GM18867 (cell line): ENCODE measurements at regions not wholly inside any gene's neighbourhood (a gene's known extent, or its start where the extent isn't known, plus 50 kb on each side); places are given as distances from the start of the nearest gene placed in this dataset.
"Not testable (repeated sequence)": the region's sequence is repeated elsewhere in the genome, so short reads cannot be mapped to it uniquely, and the experiment has no call there.

ENCODE experiments used
- ATAC-seq: cut with Tn5 transposase; IDR thresholded peaks from one replicate; pipeline ENCODE4 v1.9.1; 2021; ENCODE audit warnings: mild to moderate bottlenecking, moderate library complexity; ENCODE audit not compliant: unreplicated experiment

DNA sequence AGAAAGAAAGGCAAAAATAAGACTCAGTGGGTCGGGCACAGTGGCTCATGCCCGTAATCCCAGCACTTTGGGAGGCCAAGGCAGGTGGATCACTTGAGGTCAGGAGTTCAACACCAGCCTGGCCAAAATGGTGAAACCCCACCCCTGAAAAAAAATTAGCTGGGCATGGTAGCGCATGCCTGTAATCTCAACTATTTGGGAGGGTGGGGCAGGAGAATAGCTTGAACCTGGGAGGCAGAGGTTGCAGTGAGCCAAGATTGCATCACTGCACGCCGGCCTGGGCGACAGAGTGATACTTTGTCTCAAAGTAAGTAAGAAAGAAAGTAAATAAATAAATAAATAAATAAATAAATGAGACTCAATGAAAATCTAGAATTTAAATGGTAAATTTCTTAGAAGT, 145.9 kb upstream of the KRR1 start:
- not testable (repeated sequence) for ATAC-seq

DNA sequence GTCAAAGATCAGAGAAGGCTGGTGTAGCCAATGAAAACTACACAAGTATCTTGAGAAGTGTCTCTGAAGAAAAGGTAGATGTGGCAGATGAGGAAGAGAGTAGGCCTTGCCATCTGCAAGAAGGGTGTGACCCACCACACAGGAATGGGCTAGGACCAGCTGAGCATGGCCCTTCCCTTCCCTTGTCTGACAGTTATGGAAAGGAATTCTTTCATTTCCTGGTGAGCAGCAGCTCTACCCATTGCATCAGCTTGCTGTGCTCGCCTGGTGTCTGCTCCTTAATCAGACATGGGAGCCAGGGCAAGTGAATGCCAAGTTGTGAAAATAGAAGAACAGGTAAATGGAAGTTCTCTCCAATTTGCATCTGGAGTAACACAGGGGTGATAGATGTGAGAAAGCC, 145.2 kb upstream of the KRR1 start:
- no peak for ATAC-seq

DNA sequence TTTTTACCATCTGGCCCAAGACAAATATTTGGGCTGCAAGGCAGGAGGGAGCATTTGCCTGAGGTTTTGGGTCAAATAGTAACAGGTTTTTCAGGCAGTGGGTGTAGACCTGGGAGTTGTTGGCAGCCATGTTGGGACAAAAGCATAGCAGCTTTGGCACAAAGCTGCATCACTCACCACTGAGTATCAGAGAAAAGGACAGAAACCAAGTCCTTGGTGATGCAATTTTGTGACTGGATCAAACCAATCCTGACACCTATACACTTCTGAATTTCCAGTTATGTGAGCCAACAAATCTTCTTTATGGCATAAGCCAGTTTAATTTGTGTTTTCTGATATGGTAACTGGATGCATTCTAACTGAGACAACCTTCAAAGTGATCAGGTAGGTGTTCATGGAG, 144.8 kb upstream of the KRR1 start:
- no peak for ATAC-seq

DNA sequence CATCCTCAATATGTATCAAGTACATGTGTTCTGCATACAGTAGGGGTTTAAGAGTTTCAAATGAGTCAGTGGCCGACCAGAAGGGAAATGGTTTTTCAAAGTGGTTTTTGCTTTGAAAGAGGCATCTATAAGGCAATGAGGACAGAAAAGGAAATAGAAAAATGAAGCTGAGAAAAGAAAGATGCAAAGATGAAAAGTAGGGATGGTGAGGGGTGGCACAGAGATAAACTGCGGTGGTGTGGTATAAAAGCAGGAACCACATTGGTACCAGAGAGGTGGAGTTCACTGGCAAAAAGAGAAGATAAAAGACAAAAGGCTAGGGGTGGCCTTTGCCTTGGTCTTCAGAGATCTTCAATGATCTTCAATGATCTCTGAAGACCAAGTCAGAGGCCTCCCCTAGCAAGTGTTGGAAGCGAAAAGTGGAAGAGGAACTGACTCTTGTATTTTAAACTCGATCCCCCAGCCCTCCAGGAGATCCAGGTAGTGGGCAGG, 144.0 kb upstream of the KRR1 start:
- ATAC-seq = peak; percentile 78

DNA sequence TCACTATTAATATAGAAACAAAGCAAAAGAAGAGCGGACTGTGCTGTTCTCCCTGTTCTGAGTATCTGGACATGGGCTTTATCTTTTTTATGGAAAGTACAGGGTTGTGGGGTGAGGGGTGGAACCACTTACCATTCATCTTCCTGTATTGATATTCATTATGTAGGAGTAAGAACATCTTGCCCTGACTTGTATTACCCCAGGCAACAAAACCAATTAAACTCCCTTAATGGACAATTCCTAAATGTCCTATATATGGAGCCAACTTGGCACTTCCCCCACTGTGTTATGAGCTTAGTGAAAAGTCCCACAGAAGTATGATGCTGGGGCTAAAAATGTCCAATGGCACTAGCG, 139.9 kb upstream of the KRR1 start:
- ATAC-seq = no peak

DNA sequence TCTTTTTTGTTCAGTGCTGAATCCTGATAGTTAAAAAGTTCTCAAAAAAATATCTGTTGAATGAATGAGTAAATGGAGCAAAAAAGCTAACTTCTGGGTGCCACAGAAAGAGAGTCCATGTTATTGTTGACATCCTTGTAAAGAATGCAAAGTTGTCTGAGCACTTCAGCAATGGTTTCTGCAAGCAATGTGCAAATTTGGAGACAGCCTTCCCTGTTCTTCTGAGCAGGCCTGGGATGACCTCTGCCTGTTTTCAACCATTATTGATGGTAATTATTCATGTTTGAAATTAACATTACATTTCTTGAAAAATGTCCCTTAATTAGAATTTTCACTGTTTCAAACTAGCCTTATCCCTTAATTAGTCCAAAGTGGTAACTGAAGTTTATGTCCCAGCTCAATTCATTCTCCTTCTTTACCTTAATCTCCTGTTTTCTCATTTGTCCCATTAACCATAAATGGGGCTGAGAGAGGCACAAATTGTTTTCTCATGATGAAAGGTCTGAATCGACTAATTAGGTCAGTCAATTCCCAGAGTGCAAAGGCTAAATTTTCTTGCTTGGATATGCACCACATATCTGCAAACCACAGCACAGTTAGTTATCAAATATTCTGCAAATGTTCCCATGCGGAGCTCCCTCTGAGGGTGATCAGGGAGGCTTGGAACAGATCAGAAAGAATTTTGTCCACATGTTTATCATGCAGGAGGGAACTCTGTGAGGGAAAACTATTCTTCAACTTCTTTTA, 139.4 kb upstream of the KRR1 start:
- no peak for ATAC-seq

DNA sequence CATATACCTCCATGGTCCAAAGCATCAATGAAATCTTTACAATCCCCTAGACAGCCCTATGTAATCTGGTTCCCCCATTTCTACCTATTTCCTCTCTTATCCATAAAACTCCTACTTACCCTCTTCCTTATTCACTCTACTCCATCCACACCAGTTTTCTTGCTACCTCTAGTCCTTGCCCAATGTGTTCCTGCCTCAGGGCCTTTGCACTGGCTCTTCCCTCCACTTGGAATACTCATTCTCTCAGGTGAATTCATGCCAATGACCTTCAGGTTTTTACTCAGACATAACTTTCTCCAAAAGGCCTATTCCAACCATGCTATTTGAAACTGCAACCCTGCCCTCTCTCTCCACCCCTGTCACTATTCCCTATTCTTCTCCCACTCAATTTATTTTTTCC, 138.7 kb upstream of the KRR1 start:
- no peak for ATAC-seq

DNA sequence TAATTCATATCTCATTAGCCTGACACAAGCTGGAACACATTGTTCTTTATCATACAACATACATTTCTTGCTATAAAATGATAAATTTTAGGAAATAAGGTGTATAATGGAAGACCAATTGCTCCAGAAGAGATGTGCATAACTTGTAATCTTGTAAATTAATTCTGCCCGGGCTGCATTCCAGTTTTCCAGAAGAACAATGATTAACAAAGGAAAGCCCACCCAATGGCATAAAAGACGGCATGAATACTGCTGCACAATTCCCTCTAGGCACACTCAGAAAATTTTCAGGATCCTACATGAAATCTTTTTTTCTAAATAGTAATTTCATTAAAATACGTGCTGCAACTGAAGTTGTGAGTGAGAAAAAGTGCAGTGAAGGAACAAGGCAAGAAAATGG, 137.4 kb upstream of the KRR1 start:
- ATAC-seq = no peak

DNA sequence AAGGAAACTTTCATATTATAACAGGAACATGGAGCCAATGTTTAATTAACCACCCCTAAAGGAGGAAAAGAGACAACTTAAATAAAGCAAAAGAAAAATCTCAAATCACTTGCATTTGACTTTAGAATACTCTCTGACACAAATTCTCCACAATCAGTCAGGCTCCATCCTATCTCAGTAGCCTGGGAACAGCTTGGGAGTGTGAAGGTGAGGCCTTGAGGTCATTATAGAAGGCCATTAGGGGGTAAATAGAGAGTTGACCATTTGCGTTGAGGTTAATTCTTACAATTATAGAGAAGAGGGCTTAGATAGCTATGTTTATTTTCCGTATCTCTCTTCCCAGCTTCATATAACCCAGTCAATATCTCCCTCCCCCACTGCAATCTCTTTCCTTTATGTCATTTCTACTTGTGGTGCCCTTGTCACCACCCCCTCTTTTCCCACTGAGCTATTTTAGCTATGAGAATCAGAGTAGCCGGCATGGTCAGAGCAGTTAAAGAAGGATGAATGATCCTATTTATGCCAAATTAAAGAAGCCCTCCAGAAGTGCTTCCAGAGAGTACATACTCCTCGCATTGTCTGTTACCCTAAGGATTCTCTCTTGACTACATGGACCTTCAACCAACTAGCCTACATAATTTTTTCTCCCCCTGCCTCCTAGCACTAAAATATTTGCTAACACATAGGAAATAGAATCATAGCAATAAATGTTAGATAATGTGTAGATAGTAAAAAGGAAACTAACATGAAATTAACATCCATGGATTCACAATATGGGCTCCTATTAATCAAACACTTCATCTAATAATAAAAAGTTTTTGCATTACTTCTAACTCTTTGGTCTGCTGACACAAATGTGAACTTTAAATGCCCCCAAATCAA, 135.2 kb upstream of the KRR1 start:
- no peak for ATAC-seq

DNA sequence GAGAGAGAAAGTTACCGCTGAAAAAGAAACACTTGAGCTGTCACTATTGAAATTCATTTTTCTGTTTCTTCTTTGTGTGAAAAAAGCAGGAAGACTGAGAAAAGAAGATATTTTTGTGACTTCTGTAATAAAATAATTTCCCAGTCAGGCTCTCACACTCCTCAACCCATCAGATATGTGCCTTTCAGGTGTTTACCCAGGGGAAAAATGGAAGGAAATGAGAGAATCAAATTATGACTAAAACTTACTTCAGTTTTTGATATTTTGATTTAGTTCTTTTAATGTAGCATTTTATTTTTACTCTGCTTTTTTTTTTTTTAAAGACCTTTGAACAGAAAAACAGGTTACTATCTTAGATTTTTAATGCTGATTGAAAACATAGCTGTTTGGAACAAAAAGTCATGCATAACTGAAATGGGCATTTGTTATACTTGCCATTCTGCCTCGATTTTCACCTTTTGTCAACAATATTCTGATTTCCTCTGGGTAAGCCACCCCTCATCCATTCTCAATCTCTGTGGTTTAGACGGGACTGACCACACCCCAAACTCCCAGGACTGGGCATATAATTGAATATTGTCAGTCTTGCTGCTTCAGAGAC, 133.2 kb upstream of the KRR1 start:
- ATAC-seq = no peak

DNA sequence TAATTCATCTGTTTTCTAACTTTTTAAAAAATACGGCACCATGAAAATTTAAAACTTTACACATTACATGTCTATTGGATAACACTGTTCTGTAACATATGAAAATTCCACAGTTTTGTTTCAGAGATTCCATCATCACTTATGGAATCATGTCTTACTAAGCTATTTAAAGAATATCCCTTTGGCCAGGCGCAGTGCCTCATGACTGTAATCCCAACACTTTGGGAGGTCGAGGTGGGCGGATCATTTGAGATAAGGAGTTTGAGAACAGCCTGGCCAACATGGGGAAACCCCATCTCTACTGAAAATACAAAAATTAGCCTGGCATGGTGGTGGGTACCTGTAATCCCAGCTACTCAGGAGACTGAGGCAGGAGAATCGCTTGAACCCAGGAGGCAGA, 131.7 kb upstream of the KRR1 start:
- ATAC-seq = not testable (repeated sequence)

DNA sequence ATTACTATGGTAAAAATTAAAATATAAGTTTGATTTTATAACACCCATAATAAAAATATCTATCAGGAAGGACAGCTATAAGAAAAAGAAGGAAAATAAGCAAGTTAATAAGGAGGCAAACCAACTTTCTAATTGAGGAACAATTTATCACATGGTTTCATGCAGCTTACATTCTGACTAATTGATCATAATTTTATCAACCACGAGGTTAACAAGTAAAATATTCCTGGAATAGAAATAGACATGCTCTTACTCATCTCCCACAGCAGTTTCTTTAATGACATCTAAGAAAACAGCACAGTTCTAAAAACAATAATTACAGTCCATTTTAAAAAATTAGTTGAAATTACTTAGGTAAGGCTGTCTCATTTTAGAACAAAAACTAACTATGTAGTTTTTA, 130.8 kb upstream of the KRR1 start:
- ATAC-seq = no peak

DNA sequence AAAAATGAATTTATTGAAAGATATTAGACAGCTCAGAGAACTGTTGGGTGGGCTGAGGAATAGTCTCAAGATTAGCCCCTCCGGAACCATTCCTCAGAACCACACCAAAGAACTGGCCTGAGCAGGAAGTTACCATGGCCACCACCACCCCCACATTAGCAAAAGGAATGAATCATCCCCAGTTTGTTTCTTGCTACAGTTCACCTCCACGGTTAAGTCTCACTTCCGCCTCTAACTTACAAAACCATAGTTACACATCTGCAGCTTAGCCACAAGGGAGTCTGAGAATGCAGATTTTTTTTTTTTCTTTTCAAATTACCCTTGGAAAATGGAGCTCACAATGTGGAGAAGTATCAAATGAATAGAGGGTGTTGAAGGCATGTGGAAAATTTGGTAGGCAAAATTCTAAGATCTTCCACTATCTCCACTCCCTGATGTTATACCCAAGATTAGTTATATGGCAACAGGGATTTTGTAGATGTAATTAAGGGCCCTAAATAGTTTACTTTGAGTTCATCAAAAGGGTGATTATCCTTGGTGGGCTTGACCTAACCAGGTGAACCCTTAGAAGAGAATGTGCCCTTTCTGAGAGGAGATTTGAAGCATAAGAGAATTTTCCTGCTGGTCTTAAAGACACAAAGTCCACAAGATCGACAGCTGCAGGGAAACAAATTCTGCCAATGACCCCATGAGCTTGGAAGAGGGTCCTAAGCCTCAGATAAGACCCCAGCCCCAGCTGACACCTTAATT, 129.8 kb upstream of the KRR1 start:
- peak; percentile 100 for ATAC-seq

DNA sequence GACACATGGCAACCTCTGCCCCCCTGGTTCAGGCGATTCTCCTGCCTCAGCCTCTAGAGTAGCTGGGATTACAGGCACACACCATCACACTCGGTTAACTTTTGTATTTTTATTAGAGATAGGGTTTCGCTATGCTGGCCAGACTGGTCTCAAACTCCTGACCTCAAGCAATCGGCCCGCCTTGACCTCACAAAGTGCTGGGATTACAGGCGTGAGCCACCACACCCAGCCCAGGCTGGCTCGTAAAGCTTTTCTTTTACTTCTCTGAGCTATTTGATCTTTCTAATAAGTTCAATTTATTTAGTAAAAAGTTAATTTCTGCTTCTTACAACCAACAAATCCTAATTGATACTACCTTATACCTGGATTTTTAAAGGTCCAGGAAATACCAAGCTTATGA, 127.4 kb upstream of the KRR1 start:
- ATAC-seq = no peak

DNA sequence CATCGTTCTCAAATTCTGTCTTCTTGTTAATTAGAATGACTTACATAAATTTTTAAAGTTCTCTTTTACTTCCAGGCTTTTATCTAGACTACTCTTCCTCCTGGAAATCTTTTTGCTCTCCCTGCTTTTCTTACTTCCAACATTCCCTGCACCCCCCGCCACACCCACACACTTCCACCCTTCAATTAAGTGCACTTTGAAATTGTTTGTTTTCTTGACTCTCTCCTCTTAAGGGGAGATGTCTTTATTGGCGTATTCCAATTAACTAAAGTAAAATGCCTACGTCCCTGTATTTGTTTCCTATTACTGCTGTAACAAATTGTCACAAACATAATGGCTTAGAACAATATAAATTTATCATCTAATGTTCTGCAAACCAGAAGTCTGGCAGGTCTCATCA, 125.2 kb upstream of the KRR1 start:
- no peak for ATAC-seq

DNA sequence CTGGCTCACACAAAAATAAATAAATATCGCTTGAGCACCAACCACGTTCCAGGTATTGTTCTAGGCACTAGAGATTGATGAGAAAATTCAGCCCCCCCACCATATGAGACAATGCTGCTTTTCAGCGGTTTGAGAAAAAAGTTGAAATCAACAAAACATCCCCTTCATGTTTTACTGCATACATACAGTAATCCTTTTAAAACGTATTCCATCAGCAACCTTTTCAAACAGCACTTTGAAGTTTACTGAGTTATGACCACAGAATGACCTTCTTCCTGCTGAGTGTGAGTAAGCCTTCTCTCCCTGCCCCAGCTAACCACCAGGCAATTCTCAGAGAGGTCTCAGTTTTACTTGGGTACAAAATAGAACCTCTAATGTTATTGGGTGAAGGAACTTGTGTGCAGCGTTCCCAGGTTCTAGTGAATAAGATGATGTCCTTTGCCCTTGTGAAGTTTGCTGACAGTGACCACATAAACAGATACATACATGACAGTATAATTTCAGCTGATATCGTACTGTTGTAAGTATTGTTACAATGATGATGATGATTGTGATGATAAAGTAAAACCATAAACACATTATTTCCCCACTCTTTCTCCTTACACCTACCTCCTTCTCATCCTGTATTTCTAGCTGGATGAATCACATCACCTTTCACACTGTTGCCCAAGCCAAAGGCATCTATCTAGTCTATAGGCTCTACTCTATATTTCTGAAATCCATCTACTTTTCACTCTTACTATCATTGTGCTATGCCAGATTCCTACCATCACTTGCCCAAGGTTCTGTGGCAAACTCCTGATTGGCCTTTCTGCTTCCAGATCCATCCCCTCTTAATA, 124.4 kb upstream of the KRR1 start:
- ATAC-seq = peak; percentile 58

DNA sequence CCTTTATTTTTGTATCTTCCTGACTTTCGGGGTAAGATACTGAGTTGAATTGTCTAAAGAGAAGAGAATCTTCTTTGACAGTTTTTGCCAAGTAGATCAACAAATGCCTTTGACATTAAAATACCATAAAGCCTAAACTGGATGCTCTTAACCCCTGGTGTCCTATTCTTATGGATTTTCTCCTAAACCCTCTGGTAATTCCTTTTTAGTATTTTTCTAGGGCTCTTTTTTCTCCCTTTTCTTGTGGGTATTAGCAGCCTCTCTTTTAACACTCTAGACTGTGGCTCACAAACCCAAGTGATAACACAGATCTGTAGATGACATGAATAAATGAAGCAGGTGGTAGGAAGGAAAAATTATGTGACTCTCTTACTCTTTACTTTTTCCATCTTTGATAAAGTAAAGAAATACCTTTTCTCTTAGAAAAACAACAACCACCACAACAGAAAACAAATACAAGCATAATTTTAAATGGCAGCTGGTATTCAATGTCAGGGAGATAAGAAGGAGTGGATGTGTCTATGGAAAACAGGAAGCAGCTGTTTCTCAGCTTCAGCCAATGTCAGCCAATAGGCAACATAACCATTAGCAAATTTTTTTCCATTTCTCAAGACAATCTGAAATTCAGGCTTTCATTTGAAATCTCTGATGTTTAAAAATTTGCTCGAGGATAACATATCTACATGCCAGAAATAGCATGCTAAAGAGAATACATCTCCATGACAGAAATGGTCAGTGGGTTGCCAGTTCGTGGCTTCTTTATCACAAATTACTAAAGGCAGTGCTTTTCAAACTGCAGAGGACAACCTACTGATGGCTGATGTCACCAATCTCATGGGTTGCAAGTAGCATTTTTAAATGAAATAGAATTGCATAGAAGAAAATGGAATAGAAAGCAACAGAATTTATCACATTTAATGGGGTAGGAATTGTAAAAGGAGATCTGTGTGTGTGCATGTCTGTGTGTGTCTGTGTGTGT, 123.1 kb upstream of the KRR1 start:
- no peak for ATAC-seq

DNA sequence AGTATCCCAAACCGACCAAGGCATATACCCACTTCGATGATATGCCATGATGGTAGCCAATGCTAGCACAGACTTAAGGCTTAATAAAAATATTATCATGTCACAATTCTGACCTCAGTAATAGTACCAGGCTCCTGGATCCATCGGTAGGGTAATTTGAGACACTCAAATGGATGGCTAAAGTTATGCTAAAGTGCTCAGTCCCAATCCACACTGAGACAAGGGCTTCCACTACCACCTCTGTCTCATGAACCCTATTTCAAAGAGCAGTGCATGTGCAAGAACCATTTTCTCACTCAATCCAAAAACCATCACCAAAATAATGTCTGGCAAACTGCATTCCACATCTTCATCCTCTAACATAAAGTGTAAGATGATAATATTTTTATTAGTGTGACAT, 122.4 kb upstream of the KRR1 start:
- no peak for ATAC-seq

DNA sequence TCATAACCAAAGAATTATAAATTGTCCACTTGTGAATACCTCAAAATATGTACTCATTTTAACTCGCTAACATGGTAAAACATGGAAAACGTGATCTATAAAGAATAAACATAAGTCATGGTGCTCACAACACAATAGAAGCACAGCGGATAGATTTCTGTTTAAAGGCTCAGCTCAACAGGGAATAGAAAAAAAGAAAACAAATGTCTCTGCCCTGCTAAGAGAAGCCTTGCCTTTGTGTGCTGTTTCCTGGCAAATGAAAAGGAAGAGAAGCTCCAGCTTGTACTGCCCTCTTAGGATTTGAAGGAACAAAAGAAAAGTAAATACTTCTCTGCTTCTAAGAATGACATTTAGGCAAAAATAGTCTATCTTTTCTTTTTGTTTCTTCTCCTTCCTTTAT, 121.0 kb upstream of the KRR1 start:
- ATAC-seq = no peak
